Activated effector memory CD4-positive, alpha-beta T cell treated with Interleukin-2 at 50 U/mL for 16 hours (primary cell): ENCODE measurements at regions not wholly inside any gene's neighbourhood (a gene's known extent, or its start where the extent isn't known, plus 50 kb on each side); places are given as distances from the start of the nearest gene placed in this dataset.

ENCODE experiments used
- DNase-seq: peaks from one replicate; pipeline ENCODE4 v3.0.0-alpha.2; 2020

GRCh38 chr12:69097619-69098368 is 141.6 kb upstream of the CPSF6 start:
- no peak for DNase-seq

- no peak for DNase-seq
These were observed 140.1 kb upstream of the CPSF6 start for GRCh38 chr12:69099201-69099837.

- DNase-seq: no peak
These were observed 137.9 kb upstream of the CPSF6 start for GRCh38 chr12:69101505-69101904.

GRCh38 chr12:69102856-69103255 is 136.5 kb upstream of the CPSF6 start:
- DNase-seq: no peak

GRCh38 chr12:69105101-69105962 is 134.0 kb upstream of the CPSF6 start:
- no peak for DNase-seq

GRCh38 chr12:69106482-69107118 is 132.8 kb upstream of the CPSF6 start:
- no peak for DNase-seq

GRCh38 chr12:69107541-69107940 is 131.8 kb upstream of the CPSF6 start:
- no peak for DNase-seq

GRCh38 chr12:69108037-69108436 is 131.3 kb upstream of the CPSF6 start:
- no peak for DNase-seq

- no peak for DNase-seq
These were observed 126.8 kb upstream of the CPSF6 start for GRCh38 chr12:69112616-69113015.

- no peak for DNase-seq
These were observed 124.3 kb upstream of the CPSF6 start for GRCh38 chr12:69115099-69115498.

GRCh38 chr12:69115951-69116350 is 123.4 kb upstream of the CPSF6 start:
- DNase-seq: no peak

- no peak for DNase-seq
These were observed 121.7 kb upstream of the CPSF6 start for GRCh38 chr12:69117566-69118266.

- DNase-seq: no peak
These were observed 120.9 kb upstream of the CPSF6 start for GRCh38 chr12:69118516-69118915.

GRCh38 chr12:69119770-69120169 is 119.6 kb upstream of the CPSF6 start:
- DNase-seq: no peak

GRCh38 chr12:69120354-69120753 is 119.0 kb upstream of the CPSF6 start:
- DNase-seq: no peak

GRCh38 chr12:69123311-69123710 is 116.1 kb upstream of the CPSF6 start:
- no peak for DNase-seq

- no peak for DNase-seq
These were observed 115.3 kb upstream of the CPSF6 start for GRCh38 chr12:69123919-69124638.

GRCh38 chr12:69129017-69129416 is 110.4 kb upstream of the CPSF6 start:
- DNase-seq: no peak

- DNase-seq: no peak
These were observed 109.8 kb upstream of the CPSF6 start for GRCh38 chr12:69129564-69129963.

GRCh38 chr12:69130064-69130463 is 109.3 kb upstream of the CPSF6 start:
- no peak for DNase-seq

GRCh38 chr12:69131077-69131476 is 108.3 kb upstream of the CPSF6 start:
- DNase-seq: no peak
